Fibroblast of villous mesenchyme (primary cell): ENCODE measurements at regions not wholly inside any gene's neighbourhood (a gene's known extent, or its start where the extent isn't known, plus 50 kb on each side); places are given as distances from the start of the nearest gene placed in this dataset.

Experiments
- DNase-seq: peaks from one replicate; pipeline ENCODE4 v3.0.0-alpha.2; 2010; ENCODE audit warnings: low read depth
- H3K4me3 ChIP-seq: 2 replicates; pipeline ENCODE4 v1.5.1; 2011; ENCODE audit warnings: low read depth, mild to moderate bottlenecking, low read length
- CTCF ChIP-seq: IDR thresholded peaks from 2 replicates; pipeline ENCODE4 v1.5.1; 2012; ENCODE audit warnings: low read depth, mild to moderate bottlenecking, low read length; ENCODE audit not compliant: insufficient read depth

GRCh38 chr3:59192473-59192872 lies 142.6 kb upstream of the CFAP20DC start:
- TF ChIP-seq CTCF: no peak

GRCh38 chr3:59191651-59192050 lies 141.8 kb upstream of the CFAP20DC start:
- TF ChIP-seq CTCF: no peak
- DNase-seq: no peak

More at GRCh38 chr3:59192473-59192872, 142.6 kb upstream of the CFAP20DC start:
- peak; percentile 14 for DNase-seq
- H3K4me3 ChIP-seq: no peak overlapping the region

GRCh38 chr3:59189939-59190338 lies 140.1 kb upstream of the CFAP20DC start:
- no peak for TF ChIP-seq CTCF
- DNase-seq: no peak
- no peak overlapping the region for H3K4me3 ChIP-seq

More at GRCh38 chr3:59191651-59192050, 141.8 kb upstream of the CFAP20DC start:
- H3K4me3 ChIP-seq: no peak overlapping the region

- TF ChIP-seq CTCF: no peak
- no peak overlapping the region for H3K4me3 ChIP-seq
- no peak for DNase-seq
These were observed 139.7 kb upstream of the CFAP20DC start for GRCh38 chr3:59189526-59189925.

- TF ChIP-seq CTCF: no peak
- DNase-seq: no peak
- H3K4me3 ChIP-seq: no peak overlapping the region
These were observed 136.9 kb upstream of the CFAP20DC start for GRCh38 chr3:59186725-59187124.

- peak; percentile 16 for DNase-seq
- TF ChIP-seq CTCF: no peak
- H3K4me3 ChIP-seq: no peak overlapping the region
These were observed 136.0 kb upstream of the CFAP20DC start for GRCh38 chr3:59185591-59186369.

GRCh38 chr3:59180006-59180405 lies 130.2 kb upstream of the CFAP20DC start:
- no peak overlapping the region for H3K4me3 ChIP-seq
- TF ChIP-seq CTCF: no peak
- no peak for DNase-seq
